ENCODE measurements at regions not wholly inside any gene's neighbourhood (a gene's known extent, or its start where the extent isn't known, plus 50 kb on each side); places are given as distances from the start of the nearest gene placed in this dataset.

DNA sequence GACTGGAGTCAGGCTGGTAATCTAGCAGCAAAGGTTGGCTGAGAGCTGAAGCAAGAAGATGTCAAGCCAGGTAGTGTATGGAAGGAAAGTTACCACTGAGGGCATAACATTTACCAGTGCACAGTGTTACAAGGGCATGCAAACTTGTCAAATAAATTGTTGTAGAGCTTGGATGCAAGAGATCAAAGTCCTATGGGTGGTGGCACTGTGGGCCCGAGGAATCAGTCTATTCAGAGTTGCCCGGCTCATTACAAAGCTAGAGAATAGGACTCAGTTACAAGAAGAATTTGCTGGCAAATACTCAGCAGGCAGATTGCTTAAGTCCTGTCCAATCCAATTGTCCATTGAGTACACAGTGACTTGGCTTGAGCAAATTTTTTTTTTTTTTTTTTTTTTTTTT is 2043.8 kb downstream of the ARAP2 start:
- ATAC-seq: no peak
- TF ChIP-seq BACH2 (CRISPR knock-in tag; IDR thresholded peaks at IDR 0.05; ENCODE audit: borderline replicate concordance): no peak
- TF ChIP-seq OSR1 (CRISPR knock-in tag; IDR thresholded peaks at IDR 0.05): no peak
- TF ChIP-seq, protein P1, sequence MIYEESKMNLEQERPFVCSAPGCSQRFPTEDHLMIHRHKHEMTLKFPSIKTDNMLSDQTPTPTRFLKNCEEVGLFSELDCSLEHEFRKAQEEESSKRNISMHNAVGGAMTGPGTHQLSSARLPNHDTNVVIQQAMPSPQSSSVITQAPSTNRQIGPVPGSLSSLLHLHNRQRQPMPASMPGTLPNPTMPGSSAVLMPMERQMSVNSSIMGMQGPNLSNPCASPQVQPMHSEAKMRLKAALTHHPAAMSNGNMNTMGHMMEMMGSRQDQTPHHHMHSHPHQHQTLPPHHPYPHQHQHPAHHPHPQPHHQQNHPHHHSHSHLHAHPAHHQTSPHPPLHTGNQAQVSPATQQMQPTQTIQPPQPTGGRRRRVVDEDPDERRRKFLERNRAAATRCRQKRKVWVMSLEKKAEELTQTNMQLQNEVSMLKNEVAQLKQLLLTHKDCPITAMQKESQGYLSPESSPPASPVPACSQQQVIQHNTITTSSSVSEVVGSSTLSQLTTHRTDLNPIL (CRISPR knock-in tag; IDR thresholded peaks at IDR 0.05; ENCODE audit: low read depth): no peak
- no peak for TF ChIP-seq ZC3H10 (CRISPR knock-in tag; IDR thresholded peaks at IDR 0.05)
- TF ChIP-seq PPARA (CRISPR knock-in tag; IDR thresholded peaks at IDR 0.05; ENCODE audit: borderline replicate concordance): no peak
- TF ChIP-seq TSHZ2 (CRISPR knock-in tag; IDR thresholded peaks at IDR 0.05): no peak
- TF ChIP-seq ISL1 (CRISPR knock-in tag; IDR thresholded peaks at IDR 0.05): no peak
- TF ChIP-seq CSDC2 (CRISPR knock-in tag; IDR thresholded peaks at IDR 0.05): no peak
- no peak for TF ChIP-seq ESRRG (CRISPR knock-in tag; IDR thresholded peaks at IDR 0.05)

GRCh38 chr4:34202154-34202553 is 2042.2 kb downstream of the ARAP2 start:
- TF ChIP-seq, protein P2, sequence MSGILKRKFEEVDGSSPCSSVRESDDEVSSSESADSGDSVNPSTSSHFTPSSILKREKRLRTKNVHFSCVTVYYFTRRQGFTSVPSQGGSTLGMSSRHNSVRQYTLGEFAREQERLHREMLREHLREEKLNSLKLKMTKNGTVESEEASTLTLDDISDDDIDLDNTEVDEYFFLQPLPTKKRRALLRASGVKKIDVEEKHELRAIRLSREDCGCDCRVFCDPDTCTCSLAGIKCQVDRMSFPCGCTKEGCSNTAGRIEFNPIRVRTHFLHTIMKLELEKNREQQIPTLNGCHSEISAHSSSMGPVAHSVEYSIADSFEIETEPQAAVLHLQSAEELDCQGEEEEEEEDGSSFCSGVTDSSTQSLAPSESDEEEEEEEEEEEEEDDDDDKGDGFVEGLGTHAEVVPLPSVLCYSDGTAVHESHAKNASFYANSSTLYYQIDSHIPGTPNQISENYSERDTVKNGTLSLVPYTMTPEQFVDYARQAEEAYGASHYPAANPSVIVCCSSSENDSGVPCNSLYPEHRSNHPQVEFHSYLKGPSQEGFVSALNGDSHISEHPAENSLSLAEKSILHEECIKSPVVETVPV (CRISPR knock-in tag; IDR thresholded peaks at IDR 0.05): no peak
- TF ChIP-seq TOX (CRISPR knock-in tag; IDR thresholded peaks at IDR 0.05; ENCODE audit: borderline replicate concordance) (no peak), ZC3H10 (CRISPR knock-in tag; IDR thresholded peaks at IDR 0.05) (no peak), TCF4 (CRISPR knock-in tag; IDR thresholded peaks at IDR 0.05; ENCODE audit: borderline replicate concordance) (no peak), RARB (CRISPR knock-in tag; IDR thresholded peaks at IDR 0.05) (no peak), ZFP30 (CRISPR knock-in tag; IDR thresholded peaks at IDR 0.05) (no peak), ZNF70 (CRISPR knock-in tag; IDR thresholded peaks at IDR 0.05) (no peak)
- TF ChIP-seq, protein P3, sequence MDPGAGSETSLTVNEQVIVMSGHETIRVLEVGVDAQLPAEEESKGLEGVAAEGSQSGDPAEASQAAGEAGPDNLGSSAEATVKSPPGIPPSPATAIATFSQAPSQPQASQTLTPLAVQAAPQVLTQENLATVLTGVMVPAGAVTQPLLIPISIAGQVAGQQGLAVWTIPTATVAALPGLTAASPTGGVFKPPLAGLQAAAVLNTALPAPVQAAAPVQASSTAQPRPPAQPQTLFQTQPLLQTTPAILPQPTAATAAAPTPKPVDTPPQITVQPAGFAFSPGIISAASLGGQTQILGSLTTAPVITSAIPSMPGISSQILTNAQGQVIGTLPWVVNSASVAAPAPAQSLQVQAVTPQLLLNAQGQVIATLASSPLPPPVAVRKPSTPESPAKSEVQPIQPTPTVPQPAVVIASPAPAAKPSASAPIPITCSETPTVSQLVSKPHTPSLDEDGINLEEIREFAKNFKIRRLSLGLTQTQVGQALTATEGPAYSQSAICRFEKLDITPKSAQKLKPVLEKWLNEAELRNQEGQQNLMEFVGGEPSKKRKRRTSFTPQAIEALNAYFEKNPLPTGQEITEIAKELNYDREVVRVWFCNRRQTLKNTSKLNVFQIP (CRISPR knock-in tag; IDR thresholded peaks at IDR 0.05; ENCODE audit: borderline replicate concordance, low read depth): no peak
- ATAC-seq: no peak

DNA sequence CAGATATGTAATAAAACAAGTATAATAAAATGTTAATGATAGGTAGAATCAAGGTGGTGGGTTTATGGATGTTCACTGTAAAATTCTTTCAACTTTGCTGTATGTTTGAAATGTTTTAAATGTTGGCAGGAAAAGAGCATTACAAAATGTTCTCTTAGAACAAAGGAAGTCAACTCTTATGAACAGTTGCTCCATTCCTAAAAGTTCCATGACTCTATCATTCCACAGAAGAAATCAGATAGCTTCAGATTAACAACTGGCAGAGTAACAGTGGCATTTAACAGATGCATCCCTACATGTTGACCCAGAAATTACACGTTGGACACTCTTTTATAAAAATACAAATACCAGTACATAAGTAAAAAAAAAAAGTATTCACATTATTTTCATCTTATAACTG is 2023.7 kb downstream of the ARAP2 start:
- ATAC-seq: no peak
- no peak for TF ChIP-seq ZC3H10 (CRISPR knock-in tag; IDR thresholded peaks at IDR 0.05)
- TF ChIP-seq TSHZ2 (CRISPR knock-in tag; IDR thresholded peaks at IDR 0.05): no peak
- TF ChIP-seq, protein P3 (CRISPR knock-in tag; IDR thresholded peaks at IDR 0.05; ENCODE audit: borderline replicate concordance, low read depth): no peak
- TF ChIP-seq TOX (CRISPR knock-in tag; IDR thresholded peaks at IDR 0.05; ENCODE audit: borderline replicate concordance): no peak
- no peak for TF ChIP-seq ZNF8 (CRISPR knock-in tag; IDR thresholded peaks at IDR 0.05)
- TF ChIP-seq TCF4 (CRISPR knock-in tag; IDR thresholded peaks at IDR 0.05; ENCODE audit: borderline replicate concordance): no peak
- TF ChIP-seq ESRRG (CRISPR knock-in tag; IDR thresholded peaks at IDR 0.05): no peak
- no peak for TF ChIP-seq ISL1 (CRISPR knock-in tag; IDR thresholded peaks at IDR 0.05)
- no peak for TF ChIP-seq ZNF70 (CRISPR knock-in tag; IDR thresholded peaks at IDR 0.05)
- no peak for TF ChIP-seq GLIS3 (CRISPR knock-in tag; IDR thresholded peaks at IDR 0.05)
- TF ChIP-seq OSR1 (CRISPR knock-in tag; IDR thresholded peaks at IDR 0.05): no peak
- no peak for TF ChIP-seq ARNTL (CRISPR knock-in tag; IDR thresholded peaks at IDR 0.05; ENCODE audit: borderline replicate concordance, low read depth)
- TF ChIP-seq CSDC2 (CRISPR knock-in tag; IDR thresholded peaks at IDR 0.05): no peak
- TF ChIP-seq PPARA (CRISPR knock-in tag; IDR thresholded peaks at IDR 0.05; ENCODE audit: borderline replicate concordance): no peak
- TF ChIP-seq, protein P4, sequence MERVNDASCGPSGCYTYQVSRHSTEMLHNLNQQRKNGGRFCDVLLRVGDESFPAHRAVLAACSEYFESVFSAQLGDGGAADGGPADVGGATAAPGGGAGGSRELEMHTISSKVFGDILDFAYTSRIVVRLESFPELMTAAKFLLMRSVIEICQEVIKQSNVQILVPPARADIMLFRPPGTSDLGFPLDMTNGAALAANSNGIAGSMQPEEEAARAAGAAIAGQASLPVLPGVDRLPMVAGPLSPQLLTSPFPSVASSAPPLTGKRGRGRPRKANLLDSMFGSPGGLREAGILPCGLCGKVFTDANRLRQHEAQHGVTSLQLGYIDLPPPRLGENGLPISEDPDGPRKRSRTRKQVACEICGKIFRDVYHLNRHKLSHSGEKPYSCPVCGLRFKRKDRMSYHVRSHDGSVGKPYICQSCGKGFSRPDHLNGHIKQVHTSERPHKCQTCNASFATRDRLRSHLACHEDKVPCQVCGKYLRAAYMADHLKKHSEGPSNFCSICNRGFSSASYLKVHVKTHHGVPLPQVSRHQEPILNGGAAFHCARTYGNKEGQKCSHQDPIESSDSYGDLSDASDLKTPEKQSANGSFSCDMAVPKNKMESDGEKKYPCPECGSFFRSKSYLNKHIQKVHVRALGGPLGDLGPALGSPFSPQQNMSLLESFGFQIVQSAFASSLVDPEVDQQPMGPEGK (CRISPR knock-in tag; IDR thresholded peaks at IDR 0.05; ENCODE audit: borderline replicate concordance): no peak

Data from SK-N-SH treated with all-trans-retinoic acid at 6 μM for 48 hours (cell line).